Fibroblast of skin of scalp (primary cell): ENCODE measurements at regions not wholly inside any gene's neighbourhood (a gene's known extent, or its start where the extent isn't known, plus 50 kb on each side); places are given as distances from the start of the nearest gene placed in this dataset.
"Not testable (repeated sequence)": the region's sequence is repeated elsewhere in the genome, so short reads cannot be mapped to it uniquely, and the experiment has no call there.

Experiments used
- DNase-seq: peaks from one replicate; pipeline ENCODE4 v3.0.0-alpha.2; 2013

DNA sequence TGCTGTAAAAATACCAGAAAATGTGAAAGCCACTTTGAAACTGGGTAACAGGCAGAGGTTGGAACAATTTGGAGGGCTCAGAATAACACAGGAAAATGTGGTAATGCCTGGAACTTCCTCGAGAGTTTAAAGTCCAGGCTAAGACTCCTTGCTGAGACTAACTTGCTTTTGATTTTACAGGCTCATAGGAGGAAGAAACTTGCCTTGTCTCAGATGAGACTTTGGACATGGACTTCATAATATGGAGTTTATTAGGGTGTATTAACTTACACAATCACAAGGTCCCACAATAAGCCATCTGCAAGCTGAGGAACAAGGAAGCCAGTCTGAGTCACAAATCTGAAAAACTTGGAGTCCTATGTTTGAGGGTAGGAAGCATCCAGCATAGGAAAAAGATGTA lies 293.4 kb upstream of the TMEFF2 start:
- DNase-seq: not testable (repeated sequence)

DNA sequence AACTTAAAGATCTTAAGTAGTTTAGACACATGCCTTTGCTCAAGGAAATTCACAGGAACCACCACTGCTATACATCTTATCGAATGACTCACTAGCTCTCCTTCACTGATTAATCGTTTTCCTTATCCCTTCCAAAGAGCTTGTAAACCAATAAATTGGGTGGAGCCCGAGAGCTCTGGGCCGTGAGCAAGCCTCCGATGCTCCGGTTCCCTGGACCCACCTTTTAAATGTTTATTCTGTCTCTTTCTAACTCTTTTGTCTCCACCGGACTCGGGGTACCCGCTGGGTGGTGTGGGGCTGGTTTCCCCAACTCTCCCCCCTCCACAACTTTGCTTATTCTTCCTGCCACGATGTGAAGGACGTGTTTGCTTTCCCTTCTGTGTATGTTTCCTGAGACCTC lies 292.9 kb upstream of the TMEFF2 start:
- DNase-seq: no peak

DNA sequence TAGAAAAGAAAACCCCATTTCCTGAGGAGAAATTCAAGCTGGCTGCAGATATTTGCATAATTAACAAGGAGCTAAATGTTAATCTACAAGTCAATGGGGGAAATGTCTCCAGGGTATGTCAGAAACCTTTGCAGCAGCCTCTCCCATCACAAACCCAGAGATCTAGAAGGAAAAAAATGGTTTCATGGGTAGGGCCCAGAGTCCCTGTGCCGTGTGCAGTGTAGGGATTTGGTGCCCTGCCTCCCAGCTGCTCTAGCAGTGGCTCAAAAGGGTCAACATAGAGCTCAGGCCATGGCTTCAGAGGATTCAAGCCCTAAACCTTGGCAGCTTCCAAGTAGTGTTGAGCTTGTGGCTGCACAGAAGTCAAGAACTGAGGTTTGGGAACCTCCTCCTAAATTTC lies 290.2 kb upstream of the TMEFF2 start:
- DNase-seq: no peak

DNA sequence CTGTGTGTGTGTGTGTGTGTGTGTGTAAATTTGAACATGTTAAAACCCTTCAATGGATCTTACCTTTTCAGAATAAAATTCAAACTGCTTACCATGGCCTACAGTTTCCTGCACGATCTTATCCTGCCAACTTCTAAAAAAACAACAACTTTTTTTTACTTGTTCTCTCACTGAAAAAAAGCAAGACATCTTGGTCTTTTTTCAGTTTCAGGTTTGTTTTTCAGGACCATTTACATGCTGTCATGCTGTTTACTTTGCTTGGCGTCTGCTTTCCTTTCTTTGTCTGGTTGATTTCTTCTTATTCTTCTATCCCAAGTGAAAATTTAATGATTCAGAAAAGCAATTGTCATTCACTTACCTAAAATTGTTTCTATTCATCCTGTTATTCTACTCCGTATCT lies 286.3 kb upstream of the TMEFF2 start:
- no peak for DNase-seq

DNA sequence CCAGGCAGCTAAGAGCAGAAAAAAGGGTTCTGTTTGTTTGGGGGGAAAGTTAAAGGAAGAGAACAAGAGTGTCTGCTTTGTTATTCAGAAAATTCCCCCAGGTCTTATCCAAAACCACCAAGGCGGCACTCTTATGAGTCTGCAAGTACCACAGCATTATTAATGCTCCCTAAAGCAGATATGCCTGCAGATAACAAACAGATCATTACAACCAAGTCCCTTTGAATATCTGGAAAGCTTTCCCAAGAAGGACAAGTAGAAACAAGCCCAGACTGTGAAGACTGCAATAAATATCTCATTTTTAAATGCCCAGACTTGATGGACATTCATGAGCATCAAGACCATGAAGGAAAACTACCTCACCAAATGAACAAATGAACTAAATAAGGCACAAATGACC lies 278.6 kb upstream of the TMEFF2 start:
- no peak for DNase-seq

DNA sequence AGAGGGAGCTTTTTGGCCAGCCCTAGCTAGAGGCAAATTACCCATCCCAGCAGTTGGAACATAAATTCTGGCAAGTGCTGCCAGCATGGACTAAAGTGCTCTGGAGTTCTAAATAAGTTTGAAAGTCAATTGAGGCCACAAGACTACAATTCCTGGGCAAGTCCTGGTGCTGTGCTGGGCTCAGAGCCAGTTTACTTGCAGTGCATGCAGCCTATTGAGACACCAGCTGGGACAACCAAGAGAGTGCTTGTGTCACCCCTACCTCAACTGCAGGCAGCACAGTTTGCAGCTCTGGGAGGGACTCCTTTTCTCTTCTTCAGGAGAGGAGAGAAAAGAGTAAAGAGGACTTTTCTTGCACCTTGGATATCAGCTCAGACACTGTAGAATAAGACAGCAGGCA lies 277.2 kb upstream of the TMEFF2 start:
- no peak for DNase-seq

DNA sequence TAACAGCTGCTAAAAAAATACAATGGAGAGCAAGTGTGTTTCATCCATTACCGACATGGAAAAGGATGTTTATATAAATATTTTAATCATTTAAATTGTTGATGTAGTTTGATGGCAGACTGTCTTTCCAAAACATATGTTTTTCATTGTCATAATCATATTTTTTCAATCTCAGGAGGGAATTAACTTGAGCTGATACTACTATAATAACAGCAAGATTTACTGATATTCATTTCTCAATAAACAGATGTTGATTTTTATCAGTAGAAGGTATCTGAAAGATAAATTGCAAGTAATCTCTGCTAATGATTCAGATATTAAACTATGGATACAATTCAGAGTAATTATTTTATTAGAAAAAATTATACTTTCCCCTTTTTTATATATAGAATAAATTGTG lies 274.9 kb upstream of the TMEFF2 start:
- no peak for DNase-seq

DNA sequence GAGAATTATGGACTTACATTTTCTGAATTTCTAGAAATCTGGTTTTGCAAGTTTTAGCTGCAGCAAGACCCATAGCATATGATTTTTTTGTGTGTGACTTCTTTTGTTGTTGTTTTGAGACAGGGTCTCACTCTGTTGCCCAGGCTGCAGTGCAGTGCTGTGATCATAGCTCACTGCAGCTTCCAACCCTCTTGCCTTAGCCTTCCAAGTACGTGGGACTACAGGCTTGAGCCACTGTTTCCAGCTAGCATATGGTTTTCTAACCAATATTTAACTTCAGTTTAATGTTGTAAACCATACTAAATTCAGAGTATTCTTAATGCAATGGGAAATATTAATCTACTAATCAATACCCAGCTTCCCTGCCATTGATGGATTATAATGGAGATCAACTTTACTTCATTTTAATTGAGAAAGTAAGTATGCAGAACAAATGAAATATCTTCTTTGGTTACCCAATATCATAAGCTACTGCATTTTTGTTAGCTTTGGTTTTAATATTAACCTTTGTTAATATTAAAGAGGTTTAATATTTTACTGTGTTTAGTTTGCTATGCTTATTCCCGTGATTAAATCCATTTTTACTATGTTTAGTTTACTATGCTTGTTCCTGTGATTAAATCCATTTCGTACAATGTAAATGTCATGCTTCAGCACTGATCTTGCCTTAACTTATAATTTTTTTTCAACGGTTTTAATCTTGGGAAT lies 273.4 kb upstream of the TMEFF2 start:
- DNase-seq: no peak

DNA sequence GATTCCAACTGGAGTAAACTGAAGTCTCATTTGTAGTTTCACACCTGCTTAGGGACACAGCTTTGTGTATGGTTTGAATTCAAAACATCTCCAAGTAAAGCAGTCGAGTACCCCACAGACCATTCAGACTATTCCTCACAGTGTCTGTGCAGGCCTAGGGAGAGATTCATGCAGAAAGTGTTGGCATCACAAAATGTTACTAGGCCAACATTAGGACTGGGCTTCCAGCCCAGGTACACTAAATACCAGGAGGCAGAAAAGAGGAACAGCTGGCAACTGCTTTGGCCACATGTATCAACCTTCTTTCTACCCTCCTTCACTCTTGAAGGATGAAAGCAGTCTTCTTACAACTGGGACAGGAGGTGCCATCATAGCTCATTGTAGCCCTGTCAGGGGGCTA lies 270.4 kb upstream of the TMEFF2 start:
- DNase-seq: no peak

DNA sequence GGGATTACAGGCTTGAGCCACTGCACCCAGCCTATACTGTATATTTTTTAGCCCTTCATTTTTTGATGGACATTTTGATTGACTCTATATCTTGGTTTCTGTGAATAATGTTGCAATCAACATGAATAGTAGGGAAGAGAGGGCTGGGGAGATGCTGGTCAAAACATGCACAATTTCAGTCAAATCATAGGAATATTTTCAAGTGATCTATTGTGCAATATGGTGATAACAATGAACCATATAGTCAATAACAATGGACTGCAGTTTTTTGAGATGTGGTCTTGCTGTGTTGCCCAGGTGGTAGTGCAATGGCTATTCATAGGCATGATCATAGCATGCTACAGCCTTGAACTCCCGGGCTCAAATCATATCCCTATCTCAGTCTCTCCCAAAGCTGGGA lies 264.7 kb upstream of the TMEFF2 start:
- DNase-seq: no peak

DNA sequence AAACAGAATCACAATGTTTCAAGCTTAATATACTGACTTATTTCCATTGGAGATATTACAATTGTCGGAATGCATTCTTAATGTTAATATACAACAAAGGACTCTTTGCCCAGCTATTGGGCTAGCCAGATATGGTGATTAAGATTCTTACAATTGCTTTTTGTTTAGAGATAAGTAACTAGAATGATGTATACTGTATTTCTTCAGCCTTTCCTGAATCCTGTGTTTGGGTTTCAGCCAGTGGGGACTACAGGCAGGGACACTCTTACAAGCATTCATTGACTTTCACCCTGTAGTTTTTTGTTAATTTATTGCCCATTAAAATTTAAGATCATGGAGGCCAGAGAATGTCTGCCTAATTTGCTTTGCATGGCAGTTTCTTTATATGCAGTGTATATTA lies 254.1 kb upstream of the TMEFF2 start:
- no peak for DNase-seq

DNA sequence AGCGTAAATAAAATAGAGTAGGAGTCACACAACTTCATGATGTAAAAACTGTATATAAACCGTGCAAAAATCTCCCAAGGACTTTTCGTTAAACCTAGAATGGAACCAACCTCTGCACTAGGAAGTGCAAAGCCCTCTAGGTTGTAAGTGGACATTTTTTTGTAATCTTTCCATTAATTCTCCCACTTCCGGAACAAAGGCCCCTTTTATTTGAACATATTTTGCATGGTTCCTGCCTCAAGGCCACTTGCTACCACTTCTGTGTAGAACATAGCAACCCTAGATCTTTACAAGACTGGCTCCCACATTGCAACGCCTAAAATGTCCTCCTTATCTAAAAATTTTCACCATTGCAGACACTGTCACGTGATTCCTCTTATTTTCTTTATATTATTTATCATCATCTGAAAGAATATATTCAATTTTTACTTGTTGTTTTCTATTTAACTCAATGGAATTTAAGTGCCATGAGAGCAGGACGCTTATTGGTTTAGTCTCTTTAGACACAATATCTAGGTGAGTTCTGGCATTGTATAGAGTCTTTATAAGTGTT lies 249.6 kb upstream of the TMEFF2 start:
- DNase-seq: no peak

DNA sequence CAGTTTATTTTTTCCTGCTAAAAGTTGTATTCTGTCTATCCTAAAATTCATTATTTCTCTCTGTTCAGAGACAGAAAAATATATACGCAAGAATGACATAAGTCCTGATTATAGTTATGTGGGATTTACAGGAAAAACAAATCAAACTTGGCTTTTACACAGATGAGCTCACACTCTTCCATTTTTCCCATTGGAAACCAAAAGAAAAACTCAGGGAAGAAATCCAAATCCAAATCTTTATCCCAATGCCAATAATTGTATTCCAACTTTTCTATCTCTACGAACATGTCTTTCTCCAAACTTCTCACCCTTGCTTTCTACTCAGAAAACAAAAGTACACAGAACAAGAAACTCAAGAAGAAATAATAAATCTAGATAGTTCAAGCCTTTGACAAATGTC lies 249.1 kb upstream of the TMEFF2 start:
- no peak for DNase-seq

DNA sequence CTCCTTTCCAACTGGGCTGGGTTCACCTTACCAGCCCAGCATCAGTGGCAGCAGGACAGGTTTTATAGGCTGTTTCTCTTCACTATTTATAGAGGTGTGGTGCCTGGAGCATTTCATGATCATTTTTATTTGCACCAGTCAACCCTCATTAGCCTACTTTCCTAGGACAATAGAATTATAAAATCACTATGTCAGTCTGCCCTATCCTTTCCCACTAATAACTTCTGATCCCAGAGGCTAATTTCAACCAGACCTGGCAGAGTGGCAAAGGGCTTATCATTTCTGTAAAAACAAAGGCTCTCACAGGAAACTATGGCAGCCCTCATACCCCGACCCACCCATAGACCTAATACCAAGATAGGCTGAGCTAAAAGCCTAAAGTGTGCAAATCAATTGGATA lies 243.5 kb upstream of the TMEFF2 start:
- DNase-seq: no peak

DNA sequence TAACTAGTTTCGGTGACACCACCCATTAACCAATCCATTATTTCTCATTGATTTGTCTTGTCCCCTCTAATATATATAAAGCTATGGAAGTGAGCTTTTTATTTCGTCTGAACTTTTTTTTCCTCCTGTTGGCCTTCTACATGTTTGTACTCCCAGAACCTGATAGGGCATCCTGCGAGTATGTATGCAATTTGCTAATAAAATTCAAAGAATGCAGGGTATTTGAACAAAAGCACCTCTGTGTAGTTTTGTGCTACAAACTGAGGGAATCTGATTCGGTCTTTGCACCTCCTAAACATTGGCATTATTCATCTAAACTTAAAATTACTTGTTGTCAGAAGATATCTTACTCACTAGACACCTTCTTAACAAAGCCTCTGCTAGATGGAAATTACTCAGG lies 242.9 kb upstream of the TMEFF2 start:
- DNase-seq: no peak

DNA sequence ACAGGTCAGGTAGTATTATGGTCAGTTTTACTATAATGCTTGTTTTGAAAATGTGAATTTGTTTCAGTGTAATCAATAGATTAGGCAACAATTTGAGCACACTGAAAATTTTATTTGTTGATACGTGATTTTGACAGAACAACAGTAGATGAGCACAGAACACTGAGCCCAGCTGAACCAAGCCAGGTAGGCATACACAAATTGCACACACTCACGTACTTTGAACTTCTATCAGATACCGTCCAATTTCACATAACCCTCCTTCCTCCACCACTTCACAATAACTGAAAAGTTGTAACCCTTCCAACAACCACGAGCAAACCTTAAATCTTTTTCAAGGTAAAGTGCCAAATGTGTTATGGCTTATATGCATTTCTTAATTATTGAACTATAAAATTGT lies 229.5 kb upstream of the TMEFF2 start:
- DNase-seq: no peak

DNA sequence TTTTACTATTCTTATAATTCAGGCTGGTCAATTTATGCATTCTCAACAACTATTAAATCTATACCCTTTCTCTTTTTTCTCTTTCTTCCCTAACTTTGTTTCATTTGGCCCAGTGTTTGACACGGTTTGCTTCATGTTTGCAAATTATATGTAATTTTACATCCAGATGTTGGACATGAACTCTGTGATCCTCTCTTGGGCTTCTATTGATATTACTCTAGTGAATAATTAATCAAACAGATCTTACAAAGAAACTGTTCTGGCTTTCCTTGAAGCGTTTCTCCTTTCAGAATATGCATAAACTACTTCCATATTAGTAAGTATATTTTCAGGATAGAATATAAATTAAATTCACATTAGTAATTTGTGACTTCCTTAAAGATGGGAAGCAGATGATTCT lies 225.1 kb upstream of the TMEFF2 start:
- no peak for DNase-seq

DNA sequence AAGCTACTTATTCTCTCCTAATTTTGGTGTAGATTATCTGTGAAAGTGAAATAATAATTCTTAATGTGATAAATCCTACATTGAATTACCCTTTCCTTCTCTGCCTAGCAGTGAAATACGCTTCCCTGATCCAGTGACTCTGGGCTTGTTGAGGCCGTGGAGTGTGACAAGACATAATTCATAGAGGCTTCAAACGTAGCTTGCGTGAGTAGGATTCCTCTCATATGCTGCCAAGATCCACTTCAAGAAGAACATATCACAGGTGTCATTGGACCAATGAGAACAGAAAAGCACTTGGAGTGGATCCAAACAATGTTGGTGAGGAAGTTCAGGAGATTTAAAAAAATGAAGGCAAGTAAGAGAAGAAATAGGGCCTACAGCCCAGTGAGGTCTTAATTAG lies 221.3 kb upstream of the TMEFF2 start:
- DNase-seq: no peak

DNA sequence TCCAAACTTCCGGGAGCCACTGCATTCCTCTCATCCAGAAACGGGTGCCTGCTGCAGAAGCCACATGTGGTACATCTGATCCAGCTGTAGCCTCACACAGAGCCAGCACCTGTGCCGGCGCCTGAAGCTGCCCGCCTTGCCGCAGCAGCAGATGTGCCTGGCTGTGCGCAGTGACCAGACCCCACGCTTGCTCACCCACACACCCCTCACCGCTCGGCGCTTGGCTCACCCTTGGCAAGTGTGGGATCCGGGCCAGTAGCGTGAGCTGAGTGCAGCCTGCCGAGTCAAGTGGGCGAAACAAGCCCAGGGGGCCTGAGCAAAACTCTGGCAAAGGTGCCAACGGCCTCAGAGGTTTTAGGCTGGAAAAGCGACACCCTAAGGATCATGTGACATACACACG lies 220.1 kb upstream of the TMEFF2 start:
- no peak for DNase-seq

DNA sequence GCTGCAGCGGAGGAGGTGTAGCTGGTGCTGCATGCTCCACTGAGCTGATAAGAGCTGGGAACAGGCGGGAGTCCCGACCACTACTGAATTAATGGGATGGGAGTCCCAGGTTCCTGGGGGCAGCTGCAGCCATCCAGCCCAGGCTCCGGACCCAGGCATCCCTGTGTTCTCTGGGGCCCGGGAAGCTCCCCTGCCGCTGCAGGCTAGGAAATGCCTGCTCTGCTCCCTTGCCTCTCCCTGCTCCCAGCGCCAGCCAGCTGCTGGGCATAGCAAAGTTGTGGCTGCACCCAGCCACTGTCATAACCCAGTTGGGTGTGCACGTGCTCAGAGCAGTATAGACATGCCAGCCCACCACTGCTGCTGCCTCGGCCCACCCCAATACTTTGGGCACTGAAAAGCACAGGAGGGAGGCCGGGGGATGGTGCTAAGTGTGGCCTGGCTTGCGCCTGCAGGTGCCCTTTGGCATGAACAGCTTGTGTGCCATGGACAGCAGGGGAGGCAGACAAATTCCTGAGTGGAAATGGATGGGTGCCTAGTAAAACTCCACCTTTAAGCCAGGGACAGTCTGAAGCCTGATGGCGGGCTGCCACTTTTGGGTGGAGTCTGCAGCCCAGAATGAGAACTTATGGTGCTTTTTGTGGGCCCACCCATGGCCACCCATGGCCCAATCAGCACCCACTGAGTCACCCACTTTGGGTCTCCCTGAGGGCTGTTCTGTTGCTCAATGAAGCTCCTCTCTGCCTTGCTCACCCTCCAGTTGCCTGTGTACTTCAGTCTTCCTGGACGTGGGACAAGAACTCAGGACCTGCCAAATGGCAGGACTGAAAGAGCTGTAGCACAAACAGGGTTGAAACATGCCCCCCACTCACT lies 219.3 kb upstream of the TMEFF2 start:
- no peak for DNase-seq

DNA sequence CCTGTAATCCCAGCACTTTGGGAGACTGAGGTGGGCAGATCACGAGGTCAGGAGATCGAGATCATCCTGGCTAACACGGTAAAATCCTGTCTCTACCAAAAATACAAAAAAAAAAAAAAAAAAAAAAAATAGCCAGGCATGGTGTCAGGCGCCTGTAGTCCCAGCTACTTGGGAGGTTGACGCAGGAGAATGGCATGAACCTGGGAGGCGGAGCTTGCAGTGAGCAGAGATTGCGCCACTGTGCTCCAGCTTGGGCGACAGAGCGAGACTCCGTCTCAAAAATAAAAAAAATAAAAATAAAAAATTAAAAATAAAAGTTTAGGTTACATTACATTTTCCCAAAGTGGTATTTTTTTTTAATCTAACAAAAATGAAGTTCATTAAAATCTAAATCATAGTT lies 218.1 kb upstream of the TMEFF2 start:
- not testable (repeated sequence) for DNase-seq

DNA sequence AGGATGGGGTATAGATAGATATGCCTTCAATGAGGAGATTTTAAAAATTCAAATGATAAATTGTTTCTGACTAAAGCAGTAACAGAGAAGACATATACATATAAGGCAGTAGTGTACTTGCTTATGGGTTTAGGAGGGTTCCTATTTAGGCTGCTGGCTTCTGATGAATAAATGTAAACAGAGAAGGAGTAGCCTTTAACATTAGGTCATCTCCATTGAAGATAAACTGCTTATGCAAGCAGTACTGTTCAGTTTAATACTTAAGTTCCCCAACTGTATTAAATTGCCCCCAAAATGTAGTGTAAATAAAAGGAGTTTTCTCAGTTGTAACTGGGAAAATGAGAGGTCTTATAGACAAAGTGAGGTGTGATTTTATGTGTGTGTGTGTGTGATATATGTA lies 217.7 kb upstream of the TMEFF2 start:
- DNase-seq: no peak

DNA sequence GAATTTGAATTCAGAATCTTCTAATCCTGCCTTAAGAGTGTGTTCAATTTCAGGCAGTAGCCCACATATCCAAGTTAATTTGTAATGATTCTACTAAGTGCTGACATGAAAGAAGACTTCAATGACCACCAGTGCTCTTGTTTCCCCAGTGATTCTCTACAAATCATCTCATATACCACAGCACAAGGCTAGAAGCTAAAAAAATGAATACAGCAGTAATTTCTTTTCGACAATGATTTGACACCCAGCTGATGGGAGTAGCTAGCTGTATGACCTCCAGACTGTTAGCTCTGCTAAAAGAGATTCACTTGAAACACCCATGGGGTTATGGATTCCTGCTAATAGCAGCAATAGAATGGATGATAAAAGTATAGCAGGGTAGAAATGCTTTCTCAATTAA lies 217.0 kb upstream of the TMEFF2 start:
- no peak for DNase-seq

DNA sequence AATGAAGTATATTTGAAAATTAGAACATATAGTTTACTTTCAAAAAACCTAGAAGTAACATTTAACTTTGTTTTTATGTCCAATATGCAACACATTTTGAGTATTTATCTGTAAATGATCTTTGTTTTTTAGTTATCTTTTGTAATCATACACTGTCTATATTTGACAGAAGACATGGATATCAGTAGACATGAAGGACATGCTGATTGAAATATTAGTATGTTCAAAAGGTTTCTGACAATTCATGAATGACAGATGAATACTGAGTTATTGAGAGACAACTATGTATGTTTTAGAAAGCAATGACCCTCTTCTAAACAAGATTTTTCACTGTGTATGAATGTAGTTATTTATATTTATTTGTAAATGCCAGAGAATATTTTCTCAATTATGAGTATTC lies 215.6 kb upstream of the TMEFF2 start:
- no peak for DNase-seq
